ENCODE measurements at regions not wholly inside any gene's neighbourhood (a gene's known extent, or its start where the extent isn't known, plus 50 kb on each side); places are given as distances from the start of the nearest gene placed in this dataset.

DNA sequence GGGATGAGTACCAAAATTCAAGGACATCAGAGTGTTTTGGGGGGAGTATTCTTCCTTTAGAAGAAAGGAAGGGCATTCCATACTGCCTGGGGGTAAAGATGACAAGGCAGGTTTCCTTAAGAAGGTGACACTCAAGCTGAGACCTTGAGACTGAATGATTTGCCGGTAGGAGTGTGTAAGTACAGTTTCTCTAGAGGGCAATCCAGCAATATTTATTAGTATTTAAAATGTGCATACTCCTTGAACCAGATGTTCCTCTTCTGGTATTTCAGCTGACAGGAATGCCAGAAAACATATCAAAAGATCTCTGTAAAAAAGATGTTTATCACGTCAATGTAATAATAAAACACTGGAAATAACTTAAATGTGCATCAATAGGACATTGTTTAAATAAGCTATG is 106.4 kb upstream of the TMCC3 start:
- no peak for TF ChIP-seq CTCF (conservative IDR thresholded peaks at IDR 0.05)
- TF ChIP-seq EZH2 (IDR thresholded peaks at IDR 0.05; ENCODE audit: low read depth), result no peak
